ENCODE measurements at regions not wholly inside any gene's neighbourhood (a gene's known extent, or its start where the extent isn't known, plus 50 kb on each side); places are given as distances from the start of the nearest gene placed in this dataset.

- TF ChIP-seq EP300 (IDR thresholded peaks at IDR 0.05) (no peak), POLR2A (IDR thresholded peaks at IDR 0.05) (no peak), CTCF (IDR thresholded peaks at IDR 0.05) (no peak)
Measured at GRCh38 chr5:88666761-88667495, 216.1 kb downstream of the MEF2C start.
